ENCODE measurements at regions not wholly inside any gene's neighbourhood (a gene's known extent, or its start where the extent isn't known, plus 50 kb on each side); places are given as distances from the start of the nearest gene placed in this dataset.

- Histone ChIP-seq H3K4me1 (ENCODE audit: insufficient read depth) (peaks cover 2% of the 10 kb centered on the region), H3K4me3 (no peak overlapping the region), H3K36me3 (replicated peaks; ENCODE audit: insufficient read depth, low read depth) (no peaks in the 10 kb centered on the region), H3K9me2 (replicated peaks; ENCODE audit: insufficient read depth) (no peaks in the 10 kb centered on the region), H3K4me2 (no peak overlapping the region), H3K79me2 (no peaks in the 10 kb centered on the region), H4K20me1 (ENCODE audit: insufficient read depth, poor library complexity, severe bottlenecking) (no peaks in the 10 kb centered on the region), H3K27ac (peak overlapping the region; percentile 48), H3K9me3 (ENCODE audit: low read depth) (no peaks in the 10 kb centered on the region), H3K27me3 (no peaks in the 10 kb centered on the region), H2AFZ (no peak overlapping the region)
- WGBS (ENCODE audit: low lambda C conversion rate, missing lambda C conversion rate), result 59% methylated on average over 9 of the region's 9 CpGs
- no peak for TF ChIP-seq EZH2 (IDR thresholded peaks at IDR 0.05; ENCODE audit: borderline replicate concordance)
- no peak for TF ChIP-seq CTCF (IDR thresholded peaks at IDR 0.05; ENCODE audit: poor library complexity)
- TF ChIP-seq EZH2phosphoT487 (IDR thresholded peaks at IDR 0.05; ENCODE audit: low read depth, severe bottlenecking, unreplicated experiment), result no peak
- DNase-seq (ENCODE audit: low spot score), result peak; percentile 25
Measured at GRCh38 chr7:96933067-96933645, 72.2 kb upstream of the DLX6 start.

- Histone ChIP-seq H3K4me1 (ENCODE audit: insufficient read depth) (peaks cover 2% of the 10 kb centered on the region), H3K4me2 (no peak overlapping the region), H3K36me3 (replicated peaks; ENCODE audit: insufficient read depth, low read depth) (no peaks in the 10 kb centered on the region), H3K79me2 (no peaks in the 10 kb centered on the region), H3K27me3 (peaks cover 2% of the 10 kb centered on the region), H3K9me3 (ENCODE audit: low read depth) (no peaks in the 10 kb centered on the region), H3K9me2 (replicated peaks; ENCODE audit: insufficient read depth) (no peaks in the 10 kb centered on the region), H3K4me3 (no peak overlapping the region), H2AFZ (no peak overlapping the region), H4K20me1 (ENCODE audit: insufficient read depth, poor library complexity, severe bottlenecking) (no peaks in the 10 kb centered on the region), H3K27ac (no peak overlapping the region)
- TF ChIP-seq CTCF (IDR thresholded peaks at IDR 0.05; ENCODE audit: poor library complexity), result no peak
- no peak for TF ChIP-seq EZH2phosphoT487 (IDR thresholded peaks at IDR 0.05; ENCODE audit: low read depth, severe bottlenecking, unreplicated experiment)
- TF ChIP-seq EZH2 (IDR thresholded peaks at IDR 0.05; ENCODE audit: borderline replicate concordance), result no peak
- DNase-seq (ENCODE audit: low spot score), result no peak
- 97% methylated on average over 2 of the region's 2 CpGs for WGBS (ENCODE audit: low lambda C conversion rate, missing lambda C conversion rate)
Measured at GRCh38 chr7:96936621-96937020, 68.7 kb upstream of the DLX6 start.

GRCh38 chr7:96942112-96942511, 63.2 kb upstream of the DLX6 start:
- peaks cover 4% of the 10 kb centered on the region for H3K27me3 ChIP-seq
- 91% methylated on average over 4 of the region's 4 CpGs for WGBS (ENCODE audit: low lambda C conversion rate, missing lambda C conversion rate)
- no peaks in the 10 kb centered on the region for H3K9me2 ChIP-seq (replicated peaks; ENCODE audit: insufficient read depth)
- H3K4me2 ChIP-seq, result no peak overlapping the region
- TF ChIP-seq CTCF (IDR thresholded peaks at IDR 0.05; ENCODE audit: poor library complexity) (no peak), EZH2phosphoT487 (IDR thresholded peaks at IDR 0.05; ENCODE audit: low read depth, severe bottlenecking, unreplicated experiment) (no peak), EZH2 (IDR thresholded peaks at IDR 0.05; ENCODE audit: borderline replicate concordance) (no peak)
- DNase-seq (ENCODE audit: low spot score), result no peak
- no peak overlapping the region for H3K27ac ChIP-seq
- no peaks in the 10 kb centered on the region for H3K9me3 ChIP-seq (ENCODE audit: low read depth)
- H3K79me2 ChIP-seq, result no peaks in the 10 kb centered on the region
- H3K4me1 ChIP-seq (ENCODE audit: insufficient read depth), result no peaks in the 10 kb centered on the region
- H3K36me3 ChIP-seq (replicated peaks; ENCODE audit: insufficient read depth, low read depth), result no peaks in the 10 kb centered on the region
- no peaks in the 10 kb centered on the region for H4K20me1 ChIP-seq (ENCODE audit: insufficient read depth, poor library complexity, severe bottlenecking)
- H3K4me3 ChIP-seq, result no peak overlapping the region
- H2AFZ ChIP-seq, result no peak overlapping the region

Data from hepatocyte (in vitro differentiated cells).